Astrocyte of the cerebellum (primary cell): ENCODE measurements at regions not wholly inside any gene's neighbourhood (a gene's known extent, or its start where the extent isn't known, plus 50 kb on each side); places are given as distances from the start of the nearest gene placed in this dataset.

ENCODE experiments used
- DNase-seq: peaks from one replicate; pipeline ENCODE4 v3.0.0-alpha.2; 2011; ENCODE audit warnings: low read depth
- H3K4me3 ChIP-seq: 2 replicates; pipeline ENCODE4 v1.5.1; 2011; ENCODE audit warnings: mild to moderate bottlenecking, low read depth, low read length, moderate library complexity
- in situ Hi-C: cut with HindIII; loops from 2 replicates; pipeline ENCODE4 v1.10.0; 2017; ENCODE audit warnings: low sequenced_read_pairs
- TF ChIP-seq, protein P1 (sequence below): IDR thresholded peaks from 2 replicates; pipeline ENCODE4 v1.5.1; 2012; ENCODE audit warnings: low read length, low read depth, moderate library complexity, mild to moderate bottlenecking; ENCODE audit errors: missing control alignments

DNA sequence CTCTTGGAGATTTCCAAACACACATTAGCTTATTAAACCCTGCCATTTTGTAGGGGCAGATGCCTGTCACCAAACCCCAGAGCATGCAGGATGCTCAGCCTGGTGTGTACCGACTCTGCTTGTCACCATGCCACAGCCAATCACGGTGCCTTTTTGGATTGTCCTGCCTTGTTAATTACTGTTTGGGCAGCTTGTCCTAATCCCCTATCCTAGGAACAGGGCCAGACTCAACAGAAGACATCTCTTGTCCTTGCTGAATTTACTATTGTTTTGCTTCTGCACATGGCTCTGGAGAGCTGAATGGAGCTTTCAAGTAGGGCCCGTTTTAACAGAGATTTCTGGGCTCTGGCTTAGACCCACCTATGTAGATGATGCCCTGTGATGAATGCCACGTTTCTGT, 388.5 kb downstream of the AACS start:
- TF ChIP-seq, protein P1, sequence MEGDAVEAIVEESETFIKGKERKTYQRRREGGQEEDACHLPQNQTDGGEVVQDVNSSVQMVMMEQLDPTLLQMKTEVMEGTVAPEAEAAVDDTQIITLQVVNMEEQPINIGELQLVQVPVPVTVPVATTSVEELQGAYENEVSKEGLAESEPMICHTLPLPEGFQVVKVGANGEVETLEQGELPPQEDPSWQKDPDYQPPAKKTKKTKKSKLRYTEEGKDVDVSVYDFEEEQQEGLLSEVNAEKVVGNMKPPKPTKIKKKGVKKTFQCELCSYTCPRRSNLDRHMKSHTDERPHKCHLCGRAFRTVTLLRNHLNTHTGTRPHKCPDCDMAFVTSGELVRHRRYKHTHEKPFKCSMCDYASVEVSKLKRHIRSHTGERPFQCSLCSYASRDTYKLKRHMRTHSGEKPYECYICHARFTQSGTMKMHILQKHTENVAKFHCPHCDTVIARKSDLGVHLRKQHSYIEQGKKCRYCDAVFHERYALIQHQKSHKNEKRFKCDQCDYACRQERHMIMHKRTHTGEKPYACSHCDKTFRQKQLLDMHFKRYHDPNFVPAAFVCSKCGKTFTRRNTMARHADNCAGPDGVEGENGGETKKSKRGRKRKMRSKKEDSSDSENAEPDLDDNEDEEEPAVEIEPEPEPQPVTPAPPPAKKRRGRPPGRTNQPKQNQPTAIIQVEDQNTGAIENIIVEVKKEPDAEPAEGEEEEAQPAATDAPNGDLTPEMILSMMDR = no peak
- in situ Hi-C loops = no loop called here
- H3K4me3 ChIP-seq = no peak overlapping the region
- DNase-seq = no peak

GRCh38 chr12:125454291-125454690, 389.1 kb downstream of the AACS start:
- H3K4me3 ChIP-seq = no peak overlapping the region
- in situ Hi-C loops = no loop called here
- DNase-seq = no peak
- TF ChIP-seq, protein P1 = no peak

- in situ Hi-C loops = no loop called here
- TF ChIP-seq, protein P1 = no peak
- no peak for DNase-seq
- no peak overlapping the region for H3K4me3 ChIP-seq
Observed at GRCh38 chr12:125454786-125455480, 389.7 kb downstream of the AACS start.

DNA sequence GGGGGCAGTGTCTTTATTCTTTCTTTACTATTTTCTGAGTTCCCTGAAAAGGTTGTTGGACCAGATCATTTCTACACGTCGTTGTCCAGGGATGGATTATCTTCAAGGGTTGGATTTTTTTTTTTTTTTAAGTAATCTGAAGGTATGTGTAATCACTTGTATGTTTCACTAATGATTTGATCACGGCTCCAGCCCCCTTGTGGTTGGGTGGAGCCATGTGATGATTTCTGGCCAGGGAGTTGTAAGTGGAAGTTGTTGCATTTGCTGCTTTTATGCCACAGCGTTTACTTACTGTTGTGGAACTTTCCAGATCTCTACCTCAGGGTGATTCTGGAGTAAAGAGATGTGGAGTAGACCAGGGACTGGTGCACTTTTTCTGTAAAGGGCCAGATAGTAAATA, 390.3 kb downstream of the AACS start:
- no peak for DNase-seq
- TF ChIP-seq, protein P1 = no peak
- H3K4me3 ChIP-seq = no peak overlapping the region
- in situ Hi-C loops = no loop called here

- TF ChIP-seq, protein P1 = no peak
- no peak overlapping the region for H3K4me3 ChIP-seq
- in situ Hi-C loops = no loop called here
- no peak for DNase-seq
Observed at GRCh38 chr12:125458552-125459268, 393.5 kb downstream of the AACS start.

GRCh38 chr12:125461831-125462230, 396.6 kb downstream of the AACS start:
- in situ Hi-C loops = no loop called here
- TF ChIP-seq, protein P1 = no peak
- DNase-seq = no peak
- no peak overlapping the region for H3K4me3 ChIP-seq
